HCT116 (cell line): ENCODE measurements at regions not wholly inside any gene's neighbourhood (a gene's known extent, or its start where the extent isn't known, plus 50 kb on each side); places are given as distances from the start of the nearest gene placed in this dataset.

Source experiments
- ATAC-seq: fragments of 200-7000 bp; cut with Tn5 transposase; 2 replicates; pipeline ENCODE4 v1.9.1; 2020; ENCODE audit warnings: mild to moderate bottlenecking, moderate library complexity
- BruUV-seq: library from RNA; stranded (reverse); fragments of 400-500 nt; replicated peaks from 2 replicates; lab custom pipeline; 2021; lab: Mats Ljungman, UMichigan
- CTCF ChIA-PET: fragments of 300-600 bp; sonication (Branson Sonifier 250); formaldehyde crosslinking; loops from one replicate; lab custom pipeline; 2021; ENCODE audit warnings: antibody characterized with exemption; lab: Charles Lee
- POLR2A ChIA-PET: fragments of 300-600, 350-600 bp; sonication (Branson Sonifier 250); formaldehyde crosslinking; loops from one replicate; lab custom pipeline; 2021; ENCODE audit warnings: antibody characterized with exemption; lab: Charles Lee
- RAD21 ChIA-PET, 2 experiments: fragments of 300-600 bp; sonication (Branson Sonifier 250); formaldehyde crosslinking; loops; one replicate each; lab custom pipeline; 2023; ENCODE audit warnings: low total read pairs in 2 of 2; ENCODE audit not compliant: uncharacterized antibody in 2 of 2, unreplicated experiment in 2 of 2, low non-redundant PET in 1 of 2; lab: Charles Lee
- DNase-seq: peaks from one replicate; pipeline ENCODE4 v3.0.0-alpha.2; 2010; ENCODE audit warnings: low read depth, low spot score
- H2AFZ ChIP-seq: fragments of 200-600 bp; shearing (Covaris generic), sonication (generic); 2 replicates; pipeline ENCODE4 v1.6.1; 2017; ENCODE audit warnings: low read depth, mixed run types, mixed read lengths, antibody characterized with exemption, low read length; ENCODE audit not compliant: poor library complexity, severe bottlenecking
- H3K27ac ChIP-seq: 2 replicates; pipeline ENCODE4 v1.5.1; 2012; ENCODE audit warnings: low read depth, low read length
- H3K27me3 ChIP-seq: fragments of 200-600 bp; sonication (generic); 2 replicates; pipeline ENCODE4 v1.6.1; 2016; ENCODE audit warnings: mixed run types, low read length, mixed read lengths; ENCODE audit not compliant: insufficient read depth
- H3K36me3 ChIP-seq, 2 experiments: fragments of 200-500 bp in 1 of 2; fragments of 200-600 bp in 1 of 2; sonication (Bioruptor generic) in 1 of 2; sonication (generic) in 1 of 2; 2 replicates each; pipeline versions ENCODE4 v1.5.1 to v1.6.1; 2014 to 2016; ENCODE audit warnings: low read length in 2 of 2, inconsistent platforms in 1 of 2, mixed read lengths in 1 of 2, mixed run types in 1 of 2; ENCODE audit not compliant: insufficient read depth in 2 of 2, control insufficient read depth in 1 of 2
- H3K4me1 ChIP-seq, 2 experiments: fragments of 200-600 bp in 1 of 2; sonication (generic) in 1 of 2; 2 replicates each; pipeline versions ENCODE4 v1.5.1 to v1.6.1; 2012 to 2017; ENCODE audit warnings: low read length in 2 of 2, inconsistent platforms in 1 of 2, mild to moderate bottlenecking in 1 of 2, mixed read lengths in 1 of 2, mixed run types in 1 of 2, moderate library complexity in 1 of 2; ENCODE audit not compliant: insufficient read depth in 2 of 2, control insufficient read depth in 1 of 2
- H3K4me2 ChIP-seq: fragments of 200-600 bp; sonication (generic); 2 replicates; pipeline ENCODE4 v1.6.1; 2017; ENCODE audit warnings: mixed run types, low read length, mixed read lengths
- H3K4me3 ChIP-seq, 2 experiments: fragments of 200-600 bp in 1 of 2; sonication (generic) in 1 of 2; replicated peaks in 1 of 2; 2 replicates each; pipeline ENCODE4 v1.5.1; 2011 to 2016; ENCODE audit warnings: low read length in 2 of 2, control low read depth in 1 of 2, low read depth in 1 of 2, mild to moderate bottlenecking in 1 of 2, mixed read lengths in 1 of 2, mixed run types in 1 of 2
- H3K79me2 ChIP-seq: fragments of 200-600 bp; sonication (generic); 2 replicates; pipeline ENCODE4 v1.6.1; 2017; ENCODE audit warnings: mild to moderate bottlenecking, mixed run types, low read length, moderate library complexity, mixed read lengths; ENCODE audit not compliant: insufficient read depth
- H3K9ac ChIP-seq: fragments of 200-600 bp; sonication (generic); 2 replicates; pipeline ENCODE4 v1.6.1; 2016; ENCODE audit warnings: low read length, mixed read lengths
- H3K9me2 ChIP-seq: fragments of 200-600 bp; sonication (generic), shearing (Covaris generic); 2 replicates; pipeline ENCODE4 v1.6.1; 2017; ENCODE audit warnings: mixed run types, mild to moderate bottlenecking, moderate library complexity; ENCODE audit not compliant: insufficient read depth
- H3K9me3 ChIP-seq, 2 experiments: fragments of 200-500 bp in 1 of 2; fragments of 200-600 bp in 1 of 2; sonication (Bioruptor generic) in 1 of 2; sonication (generic) in 1 of 2; 2 replicates each; pipeline ENCODE4 v1.6.1; 2014 to 2017; ENCODE audit warnings: low read length in 2 of 2, mixed read lengths in 2 of 2, inconsistent platforms in 1 of 2, low read depth in 1 of 2, mild to moderate bottlenecking in 1 of 2, mixed run types in 1 of 2, moderate library complexity in 1 of 2; ENCODE audit not compliant: control insufficient read depth in 1 of 2, insufficient read depth in 1 of 2
- H4K20me1 ChIP-seq: fragments of 200-600 bp; sonication (generic), shearing (Covaris generic); 2 replicates; pipeline ENCODE4 v1.6.1; 2017; ENCODE audit warnings: mixed run types, mild to moderate bottlenecking, moderate library complexity; ENCODE audit not compliant: insufficient read depth
- EGR1 ChIP-seq: IDR thresholded peaks from 2 replicates; pipeline ENCODE4 v1.6.1; 2012; ENCODE audit warnings: low read depth
- ELF1 ChIP-seq: IDR thresholded peaks from 2 replicates; pipeline ENCODE4 v1.6.1; 2012; ENCODE audit warnings: low read depth, borderline replicate concordance
- EZH2 ChIP-seq: fragments of 200-600 bp; sonication (generic); IDR thresholded peaks from 2 replicates; pipeline ENCODE4 v1.6.1; 2017; ENCODE audit warnings: antibody characterized with exemption, mixed run types
- EZH2phosphoT487 ChIP-seq: fragments of 200-600 bp; IDR thresholded peaks from 2 replicates; pipeline ENCODE4 v1.6.1; 2018; ENCODE audit warnings: antibody characterized with exemption, borderline replicate concordance
- JUND ChIP-seq: IDR thresholded peaks from 2 replicates; pipeline ENCODE4 v1.6.1; 2012
- POLR2A ChIP-seq: IDR thresholded peaks from 2 replicates; pipeline ENCODE4 v1.7.0; 2011; ENCODE audit warnings: borderline replicate concordance; ENCODE audit not compliant: insufficient read depth, insufficient read length; ENCODE audit errors: extremely low read depth
- POLR2AphosphoS5 ChIP-seq: IDR thresholded peaks from 2 replicates; pipeline ENCODE4 v1.6.1; 2011; ENCODE audit warnings: mild to moderate bottlenecking, low read depth, low read length, moderate library complexity
- RAD21 ChIP-seq: IDR thresholded peaks from 2 replicates; pipeline ENCODE4 v1.6.1; 2012; ENCODE audit warnings: low read depth, mild to moderate bottlenecking
- SIN3A ChIP-seq: IDR thresholded peaks from 2 replicates; pipeline ENCODE4 v1.6.1; 2012; ENCODE audit warnings: low read depth
- SP1 ChIP-seq: IDR thresholded peaks from 2 replicates; pipeline ENCODE4 v1.6.1; 2012; ENCODE audit warnings: low read depth
- SRF ChIP-seq: IDR thresholded peaks from 2 replicates; pipeline ENCODE4 v1.6.1; 2012; ENCODE audit warnings: low read depth
- TCF7L2 ChIP-seq: IDR thresholded peaks from 2 replicates; pipeline ENCODE4 v1.7.0; 2011; ENCODE audit warnings: borderline replicate concordance, inconsistent platforms; ENCODE audit not compliant: insufficient read depth, insufficient read length; ENCODE audit errors: extremely low read depth
- YY1 ChIP-seq: IDR thresholded peaks from 2 replicates; pipeline ENCODE4 v1.6.1; 2011; ENCODE audit warnings: low read length, low read depth, moderate library complexity, mild to moderate bottlenecking; ENCODE audit not compliant: insufficient replicate concordance; ENCODE audit errors: extremely low read depth
- ZFX ChIP-seq: fragments of 450-650 bp; IDR thresholded peaks from 2 replicates; pipeline ENCODE4 v1.6.1; 2017
- ZNF274 ChIP-seq: fragments of 200-500 bp; sonication (Bioruptor generic); IDR thresholded peaks from 2 replicates; pipeline ENCODE4 v1.6.1; 2014; ENCODE audit warnings: mild to moderate bottlenecking, low read depth, low read length, inconsistent platforms
- intact Hi-C: fragments of 100-400 bp; cut with micrococcal nuclease; formaldehyde crosslinking; loops from 2 replicates; pipeline ENCODE4 v1.10.0; 2022
- TF ChIP-seq, protein P1 (sequence below): IDR thresholded peaks from 2 replicates; pipeline ENCODE4 v1.6.1; 2011; ENCODE audit warnings: mild to moderate bottlenecking, low read length, moderate library complexity; ENCODE audit not compliant: insufficient replicate concordance; ENCODE audit errors: extremely low read depth
- TF ChIP-seq, protein P2 (sequence below): IDR thresholded peaks from 2 replicates; pipeline ENCODE4 v1.6.1; 2012
- TF ChIP-seq, protein P3 (sequence below): IDR thresholded peaks from 2 replicates; pipeline ENCODE4 v1.6.1; 2012
- TF ChIP-seq, protein P4 (sequence below), 3 experiments: fragments of 200-600 bp in 1 of 3; sonication (generic) in 1 of 3; IDR thresholded peaks in 2 of 3; conservative IDR thresholded peaks in 1 of 3; 2 replicates each; pipeline ENCODE4 v1.5.1; 2012 to 2017; ENCODE audit warnings: low read depth in 2 of 3, low read length in 2 of 3, antibody characterized with exemption in 1 of 3, borderline replicate concordance in 1 of 3, control low read depth in 1 of 3, mild to moderate bottlenecking in 1 of 3, mixed read lengths in 1 of 3, mixed run types in 1 of 3, moderate library complexity in 1 of 3; ENCODE audit not compliant: insufficient read depth in 1 of 3

DNA sequence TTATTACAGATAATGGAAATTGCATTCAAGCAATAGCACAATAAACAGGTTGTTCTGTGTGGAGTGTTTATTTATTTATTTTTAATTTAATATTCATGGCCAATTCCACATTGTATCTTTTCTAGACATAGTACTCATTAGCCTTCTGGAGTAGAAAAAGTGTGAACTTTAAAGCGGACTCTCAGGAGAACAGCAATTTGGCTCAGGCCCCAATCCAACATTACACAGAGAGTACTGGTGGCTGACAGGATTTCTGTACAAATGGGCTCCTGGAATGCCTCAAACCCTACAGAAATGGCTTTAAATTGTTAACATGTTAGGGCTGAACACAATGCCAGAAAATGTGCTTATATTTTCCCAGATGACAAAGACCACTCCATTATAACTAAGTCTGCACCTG, 533.9 kb upstream of the NXPH2 start:
- TF ChIP-seq EGR1 (no peak), POLR2AphosphoS5 (no peak), ZNF274 (no peak), EZH2 (no peak)
- TF ChIP-seq, protein P1, sequence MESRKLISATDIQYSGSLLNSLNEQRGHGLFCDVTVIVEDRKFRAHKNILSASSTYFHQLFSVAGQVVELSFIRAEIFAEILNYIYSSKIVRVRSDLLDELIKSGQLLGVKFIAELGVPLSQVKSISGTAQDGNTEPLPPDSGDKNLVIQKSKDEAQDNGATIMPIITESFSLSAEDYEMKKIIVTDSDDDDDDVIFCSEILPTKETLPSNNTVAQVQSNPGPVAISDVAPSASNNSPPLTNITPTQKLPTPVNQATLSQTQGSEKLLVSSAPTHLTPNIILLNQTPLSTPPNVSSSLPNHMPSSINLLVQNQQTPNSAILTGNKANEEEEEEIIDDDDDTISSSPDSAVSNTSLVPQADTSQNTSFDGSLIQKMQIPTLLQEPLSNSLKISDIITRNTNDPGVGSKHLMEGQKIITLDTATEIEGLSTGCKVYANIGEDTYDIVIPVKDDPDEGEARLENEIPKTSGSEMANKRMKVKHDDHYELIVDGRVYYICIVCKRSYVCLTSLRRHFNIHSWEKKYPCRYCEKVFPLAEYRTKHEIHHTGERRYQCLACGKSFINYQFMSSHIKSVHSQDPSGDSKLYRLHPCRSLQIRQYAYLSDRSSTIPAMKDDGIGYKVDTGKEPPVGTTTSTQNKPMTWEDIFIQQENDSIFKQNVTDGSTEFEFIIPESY, result no peak
- ChIA-PET RAD21 (no interaction called here), CTCF (no interaction called here), POLR2A (no interaction called here)
- H3K27me3 ChIP-seq, result no peaks in the 10 kb centered on the region
- no peak for DNase-seq
- no peak overlapping the region for H3K27ac ChIP-seq
- no TSS peak for BruUV-seq
- H3K9ac ChIP-seq, result no peak overlapping the region
- no peaks in the 10 kb centered on the region for H3K9me3 ChIP-seq
- H3K79me2 ChIP-seq, result no peaks in the 10 kb centered on the region
- H3K4me3 ChIP-seq, result no peak overlapping the region
- H3K9me2 ChIP-seq, result no peaks in the 10 kb centered on the region
- no peak overlapping the region for H3K4me2 ChIP-seq
- intact Hi-C loops, result no loop called here
- H2AFZ ChIP-seq, result no peak overlapping the region
- H3K4me1 ChIP-seq, result no peaks in the 10 kb centered on the region
- no peaks in the 10 kb centered on the region for H3K36me3 ChIP-seq
- ATAC-seq, result no peak
- no peaks in the 10 kb centered on the region for H4K20me1 ChIP-seq

DNA sequence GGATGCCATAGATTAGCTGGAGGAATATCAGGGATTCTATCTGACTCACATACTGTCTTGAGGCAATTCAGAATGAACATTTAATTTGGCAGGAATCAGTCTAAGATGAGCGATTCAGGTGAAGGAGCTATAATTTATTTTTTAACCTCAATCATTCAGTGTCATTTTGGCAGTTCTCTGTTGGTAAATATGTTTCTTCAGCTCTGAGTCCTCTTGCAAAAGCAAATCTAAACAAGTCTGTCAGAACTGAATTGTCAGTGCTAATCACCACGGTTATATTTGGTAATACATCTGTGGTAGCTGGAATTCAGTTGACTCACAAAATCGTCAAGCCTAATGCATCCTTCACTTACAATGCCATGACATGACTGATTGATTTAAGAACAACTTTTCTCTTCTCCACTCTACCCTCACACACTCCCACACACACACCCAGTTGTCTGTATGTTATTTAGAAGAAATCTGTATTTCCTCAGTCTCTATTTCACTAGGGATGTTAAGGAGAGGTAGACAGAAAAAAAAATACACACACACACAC, 516.6 kb upstream of the NXPH2 start:
- H3K9me3 ChIP-seq, result no peaks in the 10 kb centered on the region
- H3K27ac ChIP-seq, result no peak overlapping the region
- no peak overlapping the region for H2AFZ ChIP-seq
- intact Hi-C loops, result no loop called here
- ChIA-PET RAD21 (interaction anchor here in 1 of 2 experiments (0.5 kb wide), 1 partner anchor 419 kb away, joined by 3 read pairs; no protein-coding TSS in a partner anchor), CTCF (no interaction called here), POLR2A (no interaction called here)
- no peaks in the 10 kb centered on the region for H3K79me2 ChIP-seq
- no peak overlapping the region for H3K9ac ChIP-seq
- H3K4me3 ChIP-seq, result no peak overlapping the region
- TF ChIP-seq, protein P2, sequence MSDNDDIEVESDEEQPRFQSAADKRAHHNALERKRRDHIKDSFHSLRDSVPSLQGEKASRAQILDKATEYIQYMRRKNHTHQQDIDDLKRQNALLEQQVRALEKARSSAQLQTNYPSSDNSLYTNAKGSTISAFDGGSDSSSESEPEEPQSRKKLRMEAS, result no peak
- TF ChIP-seq, protein P3, sequence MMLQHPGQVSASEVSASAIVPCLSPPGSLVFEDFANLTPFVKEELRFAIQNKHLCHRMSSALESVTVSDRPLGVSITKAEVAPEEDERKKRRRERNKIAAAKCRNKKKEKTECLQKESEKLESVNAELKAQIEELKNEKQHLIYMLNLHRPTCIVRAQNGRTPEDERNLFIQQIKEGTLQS, result no peak
- TF ChIP-seq ZFX (no peak), ELF1 (no peak), SRF (no peak), EZH2phosphoT487 (no peak), SP1 (no peak), YY1 (no peak), TCF7L2 (no peak), JUND (no peak), ZNF274 (no peak), POLR2A (no peak), SIN3A (no peak), RAD21 (no peak)
- TF ChIP-seq, protein P4, sequence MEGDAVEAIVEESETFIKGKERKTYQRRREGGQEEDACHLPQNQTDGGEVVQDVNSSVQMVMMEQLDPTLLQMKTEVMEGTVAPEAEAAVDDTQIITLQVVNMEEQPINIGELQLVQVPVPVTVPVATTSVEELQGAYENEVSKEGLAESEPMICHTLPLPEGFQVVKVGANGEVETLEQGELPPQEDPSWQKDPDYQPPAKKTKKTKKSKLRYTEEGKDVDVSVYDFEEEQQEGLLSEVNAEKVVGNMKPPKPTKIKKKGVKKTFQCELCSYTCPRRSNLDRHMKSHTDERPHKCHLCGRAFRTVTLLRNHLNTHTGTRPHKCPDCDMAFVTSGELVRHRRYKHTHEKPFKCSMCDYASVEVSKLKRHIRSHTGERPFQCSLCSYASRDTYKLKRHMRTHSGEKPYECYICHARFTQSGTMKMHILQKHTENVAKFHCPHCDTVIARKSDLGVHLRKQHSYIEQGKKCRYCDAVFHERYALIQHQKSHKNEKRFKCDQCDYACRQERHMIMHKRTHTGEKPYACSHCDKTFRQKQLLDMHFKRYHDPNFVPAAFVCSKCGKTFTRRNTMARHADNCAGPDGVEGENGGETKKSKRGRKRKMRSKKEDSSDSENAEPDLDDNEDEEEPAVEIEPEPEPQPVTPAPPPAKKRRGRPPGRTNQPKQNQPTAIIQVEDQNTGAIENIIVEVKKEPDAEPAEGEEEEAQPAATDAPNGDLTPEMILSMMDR (IDR thresholded peaks at IDR 0.05 in 2 of 3, conservative IDR thresholded peaks at IDR 0.05 in 1 of 3; ENCODE audit: borderline replicate concordance in 1 of 3, insufficient read depth in 1 of 3, low read depth in 2 of 3, low read length in 2 of 3), result no peak
- H4K20me1 ChIP-seq, result no peaks in the 10 kb centered on the region
- H3K27me3 ChIP-seq, result no peaks in the 10 kb centered on the region
- no peak overlapping the region for H3K4me2 ChIP-seq
- no TSS peak for BruUV-seq
- ATAC-seq, result no peak
- no peaks in the 10 kb centered on the region for H3K9me2 ChIP-seq
- no peaks in the 10 kb centered on the region for H3K36me3 ChIP-seq
- DNase-seq, result no peak
- H3K4me1 ChIP-seq, result no peaks in the 10 kb centered on the region
